Erythroblast (primary cell): ENCODE measurements at regions not wholly inside any gene's neighbourhood (a gene's known extent, or its start where the extent isn't known, plus 50 kb on each side); places are given as distances from the start of the nearest gene placed in this dataset.

Source experiments
- GATA1 ChIP-seq: IDR thresholded peaks from 2 replicates; pipeline ENCODE4 v1.6.1; 2011; ENCODE audit warnings: low read depth, mild to moderate bottlenecking, control low read depth, low read length, moderate library complexity
- POLR2A ChIP-seq: IDR thresholded peaks from 2 replicates; pipeline ENCODE4 v1.6.1; 2011; ENCODE audit warnings: mild to moderate bottlenecking, low read length

DNA sequence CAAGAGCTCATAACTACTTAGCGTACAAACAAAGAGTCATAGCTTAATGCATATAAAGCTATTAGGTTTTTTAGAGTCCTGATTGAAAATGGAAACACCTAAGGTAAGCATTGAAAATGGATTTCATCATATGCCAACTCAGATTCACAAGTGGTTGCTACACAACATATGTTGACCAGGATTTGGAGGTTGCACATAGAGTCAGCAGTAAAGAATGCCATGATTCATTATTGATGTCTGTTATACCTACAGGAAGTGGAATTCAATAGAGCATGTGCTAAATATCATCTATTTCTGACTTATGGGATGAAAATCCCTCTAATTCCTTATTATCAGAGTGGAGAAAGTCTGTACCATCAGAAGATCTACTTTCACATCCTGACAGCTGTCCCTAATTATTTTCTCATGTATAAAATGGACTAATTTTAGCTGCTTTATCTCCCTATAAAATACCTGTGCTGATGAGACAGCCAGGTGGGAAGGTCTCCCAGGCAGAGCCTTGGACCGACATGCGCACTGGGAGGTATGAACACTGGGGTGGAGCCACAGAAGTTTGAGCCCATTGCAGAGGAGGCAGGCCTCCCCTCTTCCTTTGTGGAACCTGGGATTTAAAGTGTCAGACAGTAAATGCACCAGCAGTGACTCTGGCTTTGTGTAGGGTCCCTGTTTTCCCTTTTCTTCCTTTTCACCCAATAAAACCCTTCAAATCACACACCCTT lies 204.2 kb downstream of the AASDHPPT start:
- TF ChIP-seq POLR2A (no peak), GATA1 (no peak)
